ENCODE measurements at regions not wholly inside any gene's neighbourhood (a gene's known extent, or its start where the extent isn't known, plus 50 kb on each side); places are given as distances from the start of the nearest gene placed in this dataset.

DNA sequence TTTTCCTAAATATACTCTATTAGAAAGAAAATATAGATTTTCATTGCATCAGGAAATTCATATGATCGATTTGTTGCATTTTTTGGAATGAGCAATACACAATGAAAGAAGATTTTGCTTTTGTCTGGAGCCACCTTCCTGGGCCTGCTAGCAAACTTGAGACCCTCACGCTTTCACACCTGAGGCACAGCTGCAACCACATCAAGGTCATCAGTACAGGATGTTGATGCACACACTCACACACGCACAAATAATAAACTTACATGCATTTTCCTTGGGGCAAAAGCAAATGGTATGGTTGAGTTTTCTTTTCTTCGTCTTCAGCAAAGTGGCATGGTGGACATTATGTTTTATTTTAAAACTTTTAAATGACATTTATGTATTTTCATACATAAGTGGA lies 64.8 kb upstream of the SATB1 start:
- no peak overlapping the region for H3K4me3 ChIP-seq (ENCODE audit: low read depth in 1 of 3, low read length in 3 of 3)
- no peak for DNase-seq (ENCODE audit: low spot score)
- no peaks in the 10 kb centered on the region for H3K4me1 ChIP-seq (ENCODE audit: control insufficient read depth in 4 of 4, insufficient read depth in 4 of 4, low read length in 3 of 4)
- WGBS = 88% methylated on average over 4 of the region's 4 CpGs
- H3K9me3 ChIP-seq (ENCODE audit: control insufficient read depth in 4 of 4, low read length in 3 of 4) = peaks cover 0 to 5% (median 0%) of the 10 kb centered on the region in 4 donors
- no peak overlapping the region for H3K27ac ChIP-seq (ENCODE audit: low read depth in 1 of 2, low read length in 2 of 2)
- no peaks in the 10 kb centered on the region for H3K27me3 ChIP-seq (ENCODE audit: control insufficient read depth in 4 of 4, insufficient read depth in 4 of 4, low read length in 3 of 4)
- no peaks in the 10 kb centered on the region for H3K36me3 ChIP-seq (ENCODE audit: control insufficient read depth in 4 of 4, insufficient read depth in 3 of 4, low read depth in 1 of 4, low read length in 3 of 4)
- H3K9ac ChIP-seq (ENCODE audit: low read depth in 1 of 2, low read length in 2 of 2) = no peak overlapping the region
- no peak for TF ChIP-seq GABPA (IDR thresholded peaks at IDR 0.05 in 1 of 2, conservative IDR thresholded peaks at IDR 0.05 in 1 of 2)
- TF ChIP-seq EGR1 (IDR thresholded peaks at IDR 0.05; ENCODE audit: low read depth in 2 of 2) = no peak
- no peak for TF ChIP-seq RXRA (IDR thresholded peaks at IDR 0.05)
- no peak for TF ChIP-seq JUND (IDR thresholded peaks at IDR 0.05)
- TF ChIP-seq FOXA2 (IDR thresholded peaks at IDR 0.05) = no peak
- TF ChIP-seq YY1 (IDR thresholded peaks at IDR 0.05) = no peak
- TF ChIP-seq, protein P1, sequence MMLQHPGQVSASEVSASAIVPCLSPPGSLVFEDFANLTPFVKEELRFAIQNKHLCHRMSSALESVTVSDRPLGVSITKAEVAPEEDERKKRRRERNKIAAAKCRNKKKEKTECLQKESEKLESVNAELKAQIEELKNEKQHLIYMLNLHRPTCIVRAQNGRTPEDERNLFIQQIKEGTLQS (IDR thresholded peaks at IDR 0.05) = no peak
- TF ChIP-seq, protein P2, sequence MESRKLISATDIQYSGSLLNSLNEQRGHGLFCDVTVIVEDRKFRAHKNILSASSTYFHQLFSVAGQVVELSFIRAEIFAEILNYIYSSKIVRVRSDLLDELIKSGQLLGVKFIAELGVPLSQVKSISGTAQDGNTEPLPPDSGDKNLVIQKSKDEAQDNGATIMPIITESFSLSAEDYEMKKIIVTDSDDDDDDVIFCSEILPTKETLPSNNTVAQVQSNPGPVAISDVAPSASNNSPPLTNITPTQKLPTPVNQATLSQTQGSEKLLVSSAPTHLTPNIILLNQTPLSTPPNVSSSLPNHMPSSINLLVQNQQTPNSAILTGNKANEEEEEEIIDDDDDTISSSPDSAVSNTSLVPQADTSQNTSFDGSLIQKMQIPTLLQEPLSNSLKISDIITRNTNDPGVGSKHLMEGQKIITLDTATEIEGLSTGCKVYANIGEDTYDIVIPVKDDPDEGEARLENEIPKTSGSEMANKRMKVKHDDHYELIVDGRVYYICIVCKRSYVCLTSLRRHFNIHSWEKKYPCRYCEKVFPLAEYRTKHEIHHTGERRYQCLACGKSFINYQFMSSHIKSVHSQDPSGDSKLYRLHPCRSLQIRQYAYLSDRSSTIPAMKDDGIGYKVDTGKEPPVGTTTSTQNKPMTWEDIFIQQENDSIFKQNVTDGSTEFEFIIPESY (IDR thresholded peaks at IDR 0.05) = no peak
- TF ChIP-seq, protein P3, sequence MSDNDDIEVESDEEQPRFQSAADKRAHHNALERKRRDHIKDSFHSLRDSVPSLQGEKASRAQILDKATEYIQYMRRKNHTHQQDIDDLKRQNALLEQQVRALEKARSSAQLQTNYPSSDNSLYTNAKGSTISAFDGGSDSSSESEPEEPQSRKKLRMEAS (IDR thresholded peaks at IDR 0.05) = no peak

DNA sequence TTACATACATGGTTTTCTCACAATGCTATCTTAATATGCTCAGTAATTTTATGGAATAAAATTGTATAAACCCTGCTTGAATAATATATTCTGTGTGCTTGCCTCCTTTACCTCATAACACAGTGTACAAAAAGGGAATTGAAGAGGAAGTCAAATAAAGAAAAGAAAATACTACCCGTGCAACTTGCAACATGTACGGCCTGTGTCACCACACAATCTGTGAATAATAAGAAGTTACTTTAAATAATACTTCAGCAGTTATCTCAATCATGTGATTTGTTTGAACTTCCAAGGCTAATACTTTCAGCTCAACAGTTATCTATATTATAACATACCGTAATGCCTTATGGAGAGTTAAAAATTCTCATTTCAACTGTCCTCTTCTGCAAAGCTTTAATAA lies 58.1 kb upstream of the SATB1 start:
- no peaks in the 10 kb centered on the region for H3K27me3 ChIP-seq (ENCODE audit: control insufficient read depth in 4 of 4, insufficient read depth in 4 of 4, low read length in 3 of 4)
- TF ChIP-seq, protein P1 (IDR thresholded peaks at IDR 0.05) = no peak
- no peak for TF ChIP-seq YY1 (IDR thresholded peaks at IDR 0.05)
- no peak for TF ChIP-seq FOXA1 (IDR thresholded peaks at IDR 0.05)
- no peak for TF ChIP-seq SP1 (IDR thresholded peaks at IDR 0.05)
- TF ChIP-seq JUND (IDR thresholded peaks at IDR 0.05) = no peak
- no peak for TF ChIP-seq TAF1 (conservative IDR thresholded peaks at IDR 0.05)
- no peak overlapping the region for H3K4me3 ChIP-seq (ENCODE audit: low read depth in 1 of 3, low read length in 3 of 3)
- H3K36me3 ChIP-seq (ENCODE audit: control insufficient read depth in 4 of 4, insufficient read depth in 3 of 4, low read depth in 1 of 4, low read length in 3 of 4) = peaks cover 0 to 1% (median 0%) of the 10 kb centered on the region in 4 donors
- no peak for DNase-seq (ENCODE audit: low spot score)
- H3K9me3 ChIP-seq (ENCODE audit: control insufficient read depth in 4 of 4, low read length in 3 of 4) = peaks cover 0 to 5% (median 0%) of the 10 kb centered on the region in 4 donors
- no peaks in the 10 kb centered on the region for H3K4me1 ChIP-seq (ENCODE audit: control insufficient read depth in 4 of 4, insufficient read depth in 4 of 4, low read length in 3 of 4)
- H3K9ac ChIP-seq (ENCODE audit: low read depth in 1 of 2, low read length in 2 of 2) = no peak overlapping the region
- H3K27ac ChIP-seq (ENCODE audit: low read depth in 1 of 2, low read length in 2 of 2) = no peak overlapping the region
- 83% methylated on average over 3 of the region's 3 CpGs for WGBS

DNA sequence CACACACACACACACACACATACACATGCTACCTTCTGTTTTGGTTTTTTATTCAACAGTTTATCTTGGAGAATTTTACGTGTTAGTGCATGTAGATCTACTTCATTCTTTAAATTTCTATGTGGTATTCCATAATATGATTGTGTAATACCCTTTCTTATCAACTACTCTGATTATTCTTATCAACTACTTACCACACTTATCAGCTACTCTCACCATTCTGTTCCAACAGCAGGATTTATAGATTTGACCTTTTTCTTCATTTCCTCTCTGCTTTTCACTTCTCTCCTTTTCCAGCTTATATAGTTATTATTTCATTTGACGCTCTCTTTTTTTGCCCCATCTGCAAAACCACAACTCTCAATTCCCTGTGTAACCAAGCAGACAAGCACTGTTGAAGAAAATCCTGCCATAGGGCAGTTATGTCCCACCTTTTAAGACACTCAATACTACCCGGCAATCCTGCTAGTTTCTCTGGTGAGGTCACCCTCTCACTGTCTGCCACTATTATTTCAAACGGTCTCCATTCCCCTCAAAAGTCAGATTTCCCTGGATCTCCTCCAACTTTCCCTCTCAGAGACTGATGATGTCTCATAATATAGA lies 56.9 kb upstream of the SATB1 start:
- Histone ChIP-seq H3K4me3 (ENCODE audit: low read depth in 1 of 3, low read length in 3 of 3) (no peak overlapping the region), H3K9me3 (ENCODE audit: control insufficient read depth in 4 of 4, low read length in 3 of 4) (peaks cover 0 to 5% (median 0%) of the 10 kb centered on the region in 4 donors), H3K27me3 (ENCODE audit: control insufficient read depth in 4 of 4, insufficient read depth in 4 of 4, low read length in 3 of 4) (no peaks in the 10 kb centered on the region), H3K27ac (ENCODE audit: low read depth in 1 of 2, low read length in 2 of 2) (no peak overlapping the region), H3K4me1 (ENCODE audit: control insufficient read depth in 4 of 4, insufficient read depth in 4 of 4, low read length in 3 of 4) (no peaks in the 10 kb centered on the region), H3K36me3 (ENCODE audit: control insufficient read depth in 4 of 4, insufficient read depth in 3 of 4, low read depth in 1 of 4, low read length in 3 of 4) (peaks cover 0 to 1% (median 0%) of the 10 kb centered on the region in 4 donors), H3K9ac (ENCODE audit: low read depth in 1 of 2, low read length in 2 of 2) (no peak overlapping the region)
- WGBS = 57% methylated on average over 4 of the region's 4 CpGs
- no peak for DNase-seq (ENCODE audit: low spot score)
- TF ChIP-seq HNF4A (conservative IDR thresholded peaks at IDR 0.05) (no peak), NR2F2 (IDR thresholded peaks at IDR 0.05) (no peak), SP1 (IDR thresholded peaks at IDR 0.05) (no peak), RXRA (IDR thresholded peaks at IDR 0.05) (no peak), HNF4G (IDR thresholded peaks at IDR 0.05) (no peak), JUND (IDR thresholded peaks at IDR 0.05) (no peak), RAD21 (IDR thresholded peaks at IDR 0.05) (no peak), TAF1 (conservative IDR thresholded peaks at IDR 0.05) (no peak)
- TF ChIP-seq, protein P2 (IDR thresholded peaks at IDR 0.05) = no peak
- TF ChIP-seq, protein P4, sequence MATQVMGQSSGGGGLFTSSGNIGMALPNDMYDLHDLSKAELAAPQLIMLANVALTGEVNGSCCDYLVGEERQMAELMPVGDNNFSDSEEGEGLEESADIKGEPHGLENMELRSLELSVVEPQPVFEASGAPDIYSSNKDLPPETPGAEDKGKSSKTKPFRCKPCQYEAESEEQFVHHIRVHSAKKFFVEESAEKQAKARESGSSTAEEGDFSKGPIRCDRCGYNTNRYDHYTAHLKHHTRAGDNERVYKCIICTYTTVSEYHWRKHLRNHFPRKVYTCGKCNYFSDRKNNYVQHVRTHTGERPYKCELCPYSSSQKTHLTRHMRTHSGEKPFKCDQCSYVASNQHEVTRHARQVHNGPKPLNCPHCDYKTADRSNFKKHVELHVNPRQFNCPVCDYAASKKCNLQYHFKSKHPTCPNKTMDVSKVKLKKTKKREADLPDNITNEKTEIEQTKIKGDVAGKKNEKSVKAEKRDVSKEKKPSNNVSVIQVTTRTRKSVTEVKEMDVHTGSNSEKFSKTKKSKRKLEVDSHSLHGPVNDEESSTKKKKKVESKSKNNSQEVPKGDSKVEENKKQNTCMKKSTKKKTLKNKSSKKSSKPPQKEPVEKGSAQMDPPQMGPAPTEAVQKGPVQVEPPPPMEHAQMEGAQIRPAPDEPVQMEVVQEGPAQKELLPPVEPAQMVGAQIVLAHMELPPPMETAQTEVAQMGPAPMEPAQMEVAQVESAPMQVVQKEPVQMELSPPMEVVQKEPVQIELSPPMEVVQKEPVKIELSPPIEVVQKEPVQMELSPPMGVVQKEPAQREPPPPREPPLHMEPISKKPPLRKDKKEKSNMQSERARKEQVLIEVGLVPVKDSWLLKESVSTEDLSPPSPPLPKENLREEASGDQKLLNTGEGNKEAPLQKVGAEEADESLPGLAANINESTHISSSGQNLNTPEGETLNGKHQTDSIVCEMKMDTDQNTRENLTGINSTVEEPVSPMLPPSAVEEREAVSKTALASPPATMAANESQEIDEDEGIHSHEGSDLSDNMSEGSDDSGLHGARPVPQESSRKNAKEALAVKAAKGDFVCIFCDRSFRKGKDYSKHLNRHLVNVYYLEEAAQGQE (IDR thresholded peaks at IDR 0.05) = no peak
- TF ChIP-seq, protein P5, sequence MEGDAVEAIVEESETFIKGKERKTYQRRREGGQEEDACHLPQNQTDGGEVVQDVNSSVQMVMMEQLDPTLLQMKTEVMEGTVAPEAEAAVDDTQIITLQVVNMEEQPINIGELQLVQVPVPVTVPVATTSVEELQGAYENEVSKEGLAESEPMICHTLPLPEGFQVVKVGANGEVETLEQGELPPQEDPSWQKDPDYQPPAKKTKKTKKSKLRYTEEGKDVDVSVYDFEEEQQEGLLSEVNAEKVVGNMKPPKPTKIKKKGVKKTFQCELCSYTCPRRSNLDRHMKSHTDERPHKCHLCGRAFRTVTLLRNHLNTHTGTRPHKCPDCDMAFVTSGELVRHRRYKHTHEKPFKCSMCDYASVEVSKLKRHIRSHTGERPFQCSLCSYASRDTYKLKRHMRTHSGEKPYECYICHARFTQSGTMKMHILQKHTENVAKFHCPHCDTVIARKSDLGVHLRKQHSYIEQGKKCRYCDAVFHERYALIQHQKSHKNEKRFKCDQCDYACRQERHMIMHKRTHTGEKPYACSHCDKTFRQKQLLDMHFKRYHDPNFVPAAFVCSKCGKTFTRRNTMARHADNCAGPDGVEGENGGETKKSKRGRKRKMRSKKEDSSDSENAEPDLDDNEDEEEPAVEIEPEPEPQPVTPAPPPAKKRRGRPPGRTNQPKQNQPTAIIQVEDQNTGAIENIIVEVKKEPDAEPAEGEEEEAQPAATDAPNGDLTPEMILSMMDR (IDR thresholded peaks at IDR 0.05; ENCODE audit: low read depth, low read length, missing input control) = no peak

Measured in liver (tissue), 8 donors.